Thyroid gland (tissue), 4 donors: ENCODE measurements at regions not wholly inside any gene's neighbourhood (a gene's known extent, or its start where the extent isn't known, plus 50 kb on each side); places are given as distances from the start of the nearest gene placed in this dataset.

Experiments
- CTCF ChIP-seq, 6 experiments: fragments of 200-600 bp in 3 of 6; fragments of 450-650 bp in 3 of 6; sonication (generic) in 3 of 6; IDR thresholded peaks; one replicate each; pipeline ENCODE4 v1.5.1; 2016 to 2019; ENCODE audit warnings: antibody characterized with exemption in 6 of 6, mild to moderate bottlenecking in 2 of 6, inconsistent platforms in 1 of 6, moderate library complexity in 1 of 6
- POLR2A ChIP-seq, 2 donors: fragments of 450-650 bp; IDR thresholded peaks; one replicate each; pipeline ENCODE4 v1.6.1; 2017; ENCODE audit warnings: antibody characterized with exemption in 2 of 2, mild to moderate bottlenecking in 2 of 2, moderate library complexity in 1 of 2

DNA sequence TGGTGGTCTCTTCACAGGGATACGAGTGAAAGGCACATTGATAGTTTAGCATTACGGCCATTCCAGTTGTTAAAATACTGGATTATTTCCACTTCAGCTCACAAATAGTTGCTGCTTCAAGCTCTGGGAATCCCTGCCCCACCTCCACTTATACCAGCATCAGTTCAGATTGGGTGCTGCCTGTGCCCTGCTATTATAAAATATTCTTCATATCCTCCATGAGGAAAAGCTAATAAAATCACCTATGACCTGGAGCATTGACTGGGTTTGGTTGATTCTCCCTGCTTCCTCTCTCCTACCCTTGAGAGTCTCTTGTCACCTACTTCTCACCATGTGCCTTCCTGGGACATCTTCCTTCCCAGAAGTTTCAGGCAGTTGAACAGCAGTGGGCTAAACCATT lies 529.0 kb downstream of the MCTP2 start:
- TF ChIP-seq CTCF (IDR thresholded peaks at IDR 0.05) (no peak), POLR2A (IDR thresholded peaks at IDR 0.05) (no peak)
